DMS 273 treated with DMSO at 0.1 percent for 48 hours (cell line): ENCODE measurements at regions not wholly inside any gene's neighbourhood (a gene's known extent, or its start where the extent isn't known, plus 50 kb on each side); places are given as distances from the start of the nearest gene placed in this dataset.
A peak's percentile ranks its signal among the peaks of the same experiment; 100 is the strongest.

Experiments
- DNase-seq: peaks from one replicate; lab custom pipeline; 2025; lab: John Stamatoyannopoulos, UW

DNA sequence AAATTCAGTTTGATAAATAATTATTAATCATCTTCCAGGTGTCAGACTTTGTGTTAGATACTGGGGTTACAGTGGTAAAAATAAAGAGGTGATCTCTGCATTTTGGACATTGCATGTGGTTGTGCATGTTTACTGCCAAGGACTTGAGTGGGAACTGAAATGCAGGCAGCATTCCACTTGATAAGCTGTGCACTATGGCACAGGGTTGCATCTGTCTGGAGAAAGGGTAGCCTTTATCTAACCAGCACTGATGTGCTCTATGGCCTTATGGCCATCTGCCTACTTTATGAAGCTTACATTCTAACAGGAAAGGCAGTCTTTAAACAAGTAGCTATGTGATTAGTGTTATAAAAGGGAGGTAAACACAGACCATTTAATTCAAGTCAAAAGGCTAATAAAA, 53.0 kb upstream of the MLIP start:
- DNase-seq, result peak; percentile 23

DNA sequence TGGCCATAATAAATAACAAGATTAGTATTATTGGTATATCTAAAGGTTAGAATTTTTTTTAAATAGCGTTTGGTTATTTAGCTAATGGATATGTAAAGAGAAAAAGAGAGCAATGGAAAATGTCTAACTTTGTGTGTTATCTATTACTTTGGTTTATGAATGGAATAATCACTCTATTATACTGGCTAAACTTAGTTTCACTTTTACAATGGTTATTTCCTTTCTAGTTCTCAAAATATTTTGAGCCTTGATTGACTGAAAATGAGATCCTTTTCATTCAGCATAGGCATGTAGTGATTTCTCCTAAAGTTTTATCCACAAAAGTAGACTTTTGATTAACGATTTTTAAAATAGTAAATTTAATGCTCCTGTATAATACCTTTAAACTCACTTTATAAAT, 51.6 kb upstream of the MLIP start:
- DNase-seq, result no peak

DNA sequence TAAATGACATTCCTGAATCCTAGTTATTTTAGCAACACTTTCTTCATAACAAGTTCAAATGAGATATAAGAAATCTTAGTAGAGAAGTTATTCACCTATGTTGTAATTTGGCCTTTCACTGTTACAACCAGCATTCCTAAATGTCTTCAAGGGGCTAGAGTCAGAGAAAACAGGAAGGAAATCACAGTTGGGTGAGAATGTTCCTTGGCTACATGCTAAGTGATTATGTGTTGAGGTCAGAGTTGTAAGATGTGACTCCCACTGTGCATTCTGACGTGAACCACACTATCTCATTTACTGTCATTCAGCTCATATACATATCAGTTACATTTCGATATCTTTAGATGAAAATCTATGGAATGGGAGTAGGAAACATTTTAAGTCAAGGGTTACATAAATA, 51.0 kb upstream of the MLIP start:
- no peak for DNase-seq
